BJ (cell line): ENCODE measurements at regions not wholly inside any gene's neighbourhood (a gene's known extent, or its start where the extent isn't known, plus 50 kb on each side); places are given as distances from the start of the nearest gene placed in this dataset.

Experiments used
- CTCF ChIA-PET: fragments of 350-600 bp; formaldehyde crosslinking; extraction: SDS; loops from one replicate; lab custom pipeline; 2021; ENCODE audit warnings: antibody characterized with exemption, inconsistent platforms; lab: Yijun Ruan, JAX
- POLR2A ChIA-PET: fragments of 300-600 bp; sonication (Branson Sonifier 250); formaldehyde crosslinking; extraction: SDS; loops from one replicate; lab custom pipeline; 2021; ENCODE audit warnings: antibody characterized with exemption; lab: Charles Lee
- DNase-seq: peaks from one replicate; pipeline ENCODE4 v3.0.0-alpha.2; 2011; ENCODE audit warnings: low read depth
- H3K27me3 ChIP-seq: 2 replicates; pipeline ENCODE4 v1.6.0; 2011; ENCODE audit warnings: low read length; ENCODE audit not compliant: control insufficient read depth, insufficient read depth
- H3K36me3 ChIP-seq: 2 replicates; pipeline ENCODE4 v1.5.1; 2011; ENCODE audit warnings: low read length; ENCODE audit not compliant: control insufficient read depth, insufficient read depth
- H3K4me3 ChIP-seq: 2 replicates; pipeline ENCODE4 v1.5.1; 2011; ENCODE audit warnings: low read depth, mild to moderate bottlenecking, control low read depth, low read length
- TF ChIP-seq, protein P1 (sequence below): IDR thresholded peaks from 2 replicates; pipeline ENCODE4 v1.5.1; 2011; ENCODE audit warnings: low read depth, mild to moderate bottlenecking, control low read depth, inconsistent platforms, low read length, moderate library complexity; ENCODE audit not compliant: insufficient read depth

DNA sequence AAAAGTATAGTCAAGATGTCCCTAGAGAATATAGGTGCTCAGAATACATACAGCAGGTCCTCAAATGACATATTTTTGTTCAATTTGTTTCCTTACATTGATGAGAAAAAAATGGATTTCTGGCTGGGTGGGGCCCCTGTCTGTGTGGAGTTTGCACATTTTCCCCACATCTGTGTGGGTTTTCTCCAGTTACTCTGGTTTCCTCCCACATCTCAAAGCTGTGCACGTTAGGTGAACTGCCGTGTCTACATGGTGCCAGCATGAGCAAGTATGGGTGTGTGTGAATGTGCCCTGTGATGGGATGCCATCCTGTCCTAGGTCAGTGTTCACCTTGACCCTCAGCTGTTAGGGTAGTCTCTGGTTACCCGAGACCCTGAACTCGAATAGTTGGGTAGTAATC lies 289.1 kb downstream of the GRIN2B start:
- TF ChIP-seq, protein P1, sequence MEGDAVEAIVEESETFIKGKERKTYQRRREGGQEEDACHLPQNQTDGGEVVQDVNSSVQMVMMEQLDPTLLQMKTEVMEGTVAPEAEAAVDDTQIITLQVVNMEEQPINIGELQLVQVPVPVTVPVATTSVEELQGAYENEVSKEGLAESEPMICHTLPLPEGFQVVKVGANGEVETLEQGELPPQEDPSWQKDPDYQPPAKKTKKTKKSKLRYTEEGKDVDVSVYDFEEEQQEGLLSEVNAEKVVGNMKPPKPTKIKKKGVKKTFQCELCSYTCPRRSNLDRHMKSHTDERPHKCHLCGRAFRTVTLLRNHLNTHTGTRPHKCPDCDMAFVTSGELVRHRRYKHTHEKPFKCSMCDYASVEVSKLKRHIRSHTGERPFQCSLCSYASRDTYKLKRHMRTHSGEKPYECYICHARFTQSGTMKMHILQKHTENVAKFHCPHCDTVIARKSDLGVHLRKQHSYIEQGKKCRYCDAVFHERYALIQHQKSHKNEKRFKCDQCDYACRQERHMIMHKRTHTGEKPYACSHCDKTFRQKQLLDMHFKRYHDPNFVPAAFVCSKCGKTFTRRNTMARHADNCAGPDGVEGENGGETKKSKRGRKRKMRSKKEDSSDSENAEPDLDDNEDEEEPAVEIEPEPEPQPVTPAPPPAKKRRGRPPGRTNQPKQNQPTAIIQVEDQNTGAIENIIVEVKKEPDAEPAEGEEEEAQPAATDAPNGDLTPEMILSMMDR = no peak
- CTCF ChIA-PET = interaction anchor here (0.6 to 1.1 kb wide), 2 partner anchors 31 to 344 kb away, joined by 3 read pairs; no protein-coding TSS in a partner anchor
- Histone ChIP-seq H3K27me3 (no peaks in the 10 kb centered on the region), H3K4me3 (no peak overlapping the region), H3K36me3 (no peaks in the 10 kb centered on the region)
- no peak for DNase-seq
- POLR2A ChIA-PET = no interaction called here

DNA sequence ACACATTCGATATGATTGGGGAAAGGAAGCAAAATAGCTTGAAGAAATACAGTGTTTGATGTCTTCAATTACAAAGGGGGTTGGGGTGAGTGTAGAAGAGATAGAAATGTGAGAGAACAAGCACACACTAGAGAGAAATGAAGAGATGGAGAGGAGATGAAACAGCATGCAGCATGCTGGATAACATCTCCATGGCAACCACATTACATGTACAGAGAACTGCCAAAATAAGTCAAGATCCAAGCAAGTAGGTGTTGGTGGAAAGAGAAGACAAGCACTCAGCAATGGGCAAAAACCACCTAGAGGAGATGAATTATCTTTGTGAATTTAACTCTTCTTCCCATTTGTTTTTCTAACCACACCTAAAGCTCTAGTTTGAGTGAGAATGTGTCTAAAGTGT lies 289.8 kb downstream of the GRIN2B start:
- H3K27me3 ChIP-seq = no peaks in the 10 kb centered on the region
- H3K36me3 ChIP-seq = no peaks in the 10 kb centered on the region
- ChIA-PET CTCF (interaction anchor here (0.6 to 1.1 kb wide), 2 partner anchors 31 to 343 kb away, joined by 3 read pairs; no protein-coding TSS in a partner anchor), POLR2A (no interaction called here)
- H3K4me3 ChIP-seq = no peak overlapping the region
- TF ChIP-seq, protein P1 = no peak
- no peak for DNase-seq

GRCh38 chr12:13687633-13688032 lies 293.8 kb downstream of the GRIN2B start:
- ChIA-PET CTCF (interaction anchor here (0.7 kb wide), 1 partner anchor 27 kb away, joined by 4 read pairs; no protein-coding TSS in a partner anchor), POLR2A (no interaction called here)
- no peak for DNase-seq
- H3K36me3 ChIP-seq = no peaks in the 10 kb centered on the region
- H3K4me3 ChIP-seq = no peak overlapping the region
- TF ChIP-seq, protein P1 = no peak
- H3K27me3 ChIP-seq = no peaks in the 10 kb centered on the region

DNA sequence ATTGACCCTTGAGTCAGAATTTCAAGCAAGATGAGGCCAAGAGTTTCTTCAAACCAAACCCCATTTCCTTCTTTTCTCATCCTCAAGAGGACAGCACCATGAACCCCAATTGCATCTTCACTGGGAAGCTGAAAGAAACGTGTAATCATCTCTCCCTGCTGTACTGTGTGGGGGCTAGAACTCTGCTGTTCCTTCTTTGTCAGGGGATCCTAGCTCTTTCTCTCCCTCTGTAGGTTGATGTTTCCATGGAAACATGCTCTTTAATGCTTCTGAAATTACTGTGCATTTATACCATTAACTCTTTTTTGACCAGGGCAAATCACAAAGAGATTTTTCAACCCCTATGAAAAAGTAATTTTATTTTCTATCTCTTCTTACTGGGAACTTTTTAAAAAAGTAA lies 295.1 kb downstream of the GRIN2B start:
- CTCF ChIA-PET = no interaction called here
- TF ChIP-seq, protein P1 = no peak

DNA sequence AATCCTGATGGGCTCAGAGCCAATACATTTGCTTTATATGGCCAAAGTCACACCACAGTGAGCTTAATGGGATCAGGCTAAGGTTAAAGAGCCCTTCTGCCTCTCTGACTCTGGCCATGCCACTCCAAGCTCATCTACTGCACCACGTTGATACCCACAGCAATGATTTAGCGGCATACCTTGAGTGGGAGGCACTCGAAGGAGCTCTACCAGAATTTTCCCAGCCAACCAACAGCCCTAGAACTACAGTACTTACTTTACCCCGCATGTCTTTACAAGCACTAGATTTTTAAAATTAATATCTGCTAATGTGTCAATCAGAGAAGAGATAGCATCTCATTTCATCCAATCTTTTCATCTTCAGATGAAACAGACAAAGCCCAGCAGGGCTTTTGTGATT lies 300.5 kb downstream of the GRIN2B start:
- no peak for DNase-seq
- TF ChIP-seq, protein P1 = no peak
- CTCF ChIA-PET = interaction anchor here (0.8 kb wide), 1 partner anchor 205 kb away, joined by 3 read pairs; no protein-coding TSS in a partner anchor
- no peaks in the 10 kb centered on the region for H3K36me3 ChIP-seq
- no peak overlapping the region for H3K4me3 ChIP-seq
- POLR2A ChIA-PET = no interaction called here
- no peaks in the 10 kb centered on the region for H3K27me3 ChIP-seq

More for the DNA sequence above, 295.1 kb downstream of the GRIN2B start:
- Histone ChIP-seq H3K36me3 (no peaks in the 10 kb centered on the region), H3K4me3 (no peak overlapping the region), H3K27me3 (no peaks in the 10 kb centered on the region)
- POLR2A ChIA-PET = no interaction called here
- DNase-seq = no peak
